ENCODE measurements at regions not wholly inside any gene's neighbourhood (a gene's known extent, or its start where the extent isn't known, plus 50 kb on each side); places are given as distances from the start of the nearest gene placed in this dataset.

- intact Hi-C loops (cut with DNase I), result no loop called here
- H3K27ac ChIP-seq (ENCODE audit: low read depth in 2 of 2, low read length in 2 of 2), result no peak overlapping the region
- no peaks in the 10 kb centered on the region for H3K4me1 ChIP-seq (ENCODE audit: control insufficient read depth in 2 of 3, insufficient read depth in 2 of 3, low read depth in 1 of 3, low read length in 3 of 3)
- FAIRE-seq (no peak), DNase-seq (no peak)
- no peaks in the 10 kb centered on the region for H3K36me3 ChIP-seq (ENCODE audit: control insufficient read depth in 2 of 3, insufficient read depth in 3 of 3, low read length in 3 of 3)
- no peak overlapping the region for H3K4me3 ChIP-seq (ENCODE audit: low read length in 3 of 3)
- H3K9me3 ChIP-seq (ENCODE audit: control insufficient read depth in 2 of 3, insufficient read depth in 1 of 3, low read length in 3 of 3), result no peaks in the 10 kb centered on the region
- no peaks in the 10 kb centered on the region for H3K27me3 ChIP-seq (ENCODE audit: control insufficient read depth, insufficient read depth, low read length)
- TF ChIP-seq, protein P1, sequence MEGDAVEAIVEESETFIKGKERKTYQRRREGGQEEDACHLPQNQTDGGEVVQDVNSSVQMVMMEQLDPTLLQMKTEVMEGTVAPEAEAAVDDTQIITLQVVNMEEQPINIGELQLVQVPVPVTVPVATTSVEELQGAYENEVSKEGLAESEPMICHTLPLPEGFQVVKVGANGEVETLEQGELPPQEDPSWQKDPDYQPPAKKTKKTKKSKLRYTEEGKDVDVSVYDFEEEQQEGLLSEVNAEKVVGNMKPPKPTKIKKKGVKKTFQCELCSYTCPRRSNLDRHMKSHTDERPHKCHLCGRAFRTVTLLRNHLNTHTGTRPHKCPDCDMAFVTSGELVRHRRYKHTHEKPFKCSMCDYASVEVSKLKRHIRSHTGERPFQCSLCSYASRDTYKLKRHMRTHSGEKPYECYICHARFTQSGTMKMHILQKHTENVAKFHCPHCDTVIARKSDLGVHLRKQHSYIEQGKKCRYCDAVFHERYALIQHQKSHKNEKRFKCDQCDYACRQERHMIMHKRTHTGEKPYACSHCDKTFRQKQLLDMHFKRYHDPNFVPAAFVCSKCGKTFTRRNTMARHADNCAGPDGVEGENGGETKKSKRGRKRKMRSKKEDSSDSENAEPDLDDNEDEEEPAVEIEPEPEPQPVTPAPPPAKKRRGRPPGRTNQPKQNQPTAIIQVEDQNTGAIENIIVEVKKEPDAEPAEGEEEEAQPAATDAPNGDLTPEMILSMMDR (IDR thresholded peaks at IDR 0.05; ENCODE audit: borderline replicate concordance, extremely low read depth, insufficient read depth), result no peak
- no peak overlapping the region for H3K9ac ChIP-seq (ENCODE audit: low read length in 3 of 3)
These were observed 440.7 kb downstream of the NFIB start for GRCh38 chr9:13873203-13873602.

- H3K4me3 ChIP-seq (ENCODE audit: low read length in 3 of 3), result no peak overlapping the region
- no peak for FAIRE-seq
- H3K4me1 ChIP-seq (ENCODE audit: control insufficient read depth in 2 of 3, insufficient read depth in 2 of 3, low read depth in 1 of 3, low read length in 3 of 3), result no peaks in the 10 kb centered on the region
- H3K9ac ChIP-seq (ENCODE audit: low read length in 3 of 3), result no peak overlapping the region
- H3K9me3 ChIP-seq (ENCODE audit: control insufficient read depth in 2 of 3, insufficient read depth in 1 of 3, low read length in 3 of 3), result no peaks in the 10 kb centered on the region
- no peak overlapping the region for H3K27ac ChIP-seq (ENCODE audit: low read depth in 2 of 2, low read length in 2 of 2)
- H3K27me3 ChIP-seq (ENCODE audit: control insufficient read depth, insufficient read depth, low read length), result no peaks in the 10 kb centered on the region
- DNase-seq, result no peak
- TF ChIP-seq, protein P1 (IDR thresholded peaks at IDR 0.05; ENCODE audit: borderline replicate concordance, extremely low read depth, insufficient read depth), result no peak
- intact Hi-C loops (cut with DNase I), result no loop called here
- no peaks in the 10 kb centered on the region for H3K36me3 ChIP-seq (ENCODE audit: control insufficient read depth in 2 of 3, insufficient read depth in 3 of 3, low read length in 3 of 3)
These were observed 445.6 kb downstream of the NFIB start for GRCh38 chr9:13868336-13868735.

DNA sequence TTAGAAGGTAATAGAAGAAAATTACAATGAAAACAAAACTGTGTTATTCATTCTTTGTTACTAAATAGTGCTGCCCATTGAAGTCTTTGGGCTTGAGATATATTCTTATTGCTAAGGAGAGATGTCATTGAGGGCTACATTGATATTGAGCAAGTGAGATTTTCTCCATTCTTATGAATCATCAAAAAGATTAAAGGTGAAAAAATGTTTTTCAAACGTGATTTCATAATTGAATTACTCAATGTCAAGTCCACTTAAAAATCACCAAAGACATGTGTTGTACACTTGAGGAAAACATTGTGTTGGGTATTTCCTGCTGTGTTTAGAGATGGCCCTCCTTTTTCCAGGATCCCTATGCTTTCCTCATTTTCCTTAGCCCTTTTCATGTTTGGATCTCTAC, 448.1 kb downstream of the NFIB start:
- TF ChIP-seq, protein P1 (IDR thresholded peaks at IDR 0.05; ENCODE audit: borderline replicate concordance, extremely low read depth, insufficient read depth), result no peak
- Histone ChIP-seq H3K9ac (ENCODE audit: low read length in 3 of 3) (no peak overlapping the region), H3K27me3 (ENCODE audit: control insufficient read depth, insufficient read depth, low read length) (no peaks in the 10 kb centered on the region), H3K9me3 (ENCODE audit: control insufficient read depth in 2 of 3, insufficient read depth in 1 of 3, low read length in 3 of 3) (no peaks in the 10 kb centered on the region), H3K4me1 (ENCODE audit: control insufficient read depth in 2 of 3, insufficient read depth in 2 of 3, low read depth in 1 of 3, low read length in 3 of 3) (no peaks in the 10 kb centered on the region), H3K4me3 (ENCODE audit: low read length in 3 of 3) (no peak overlapping the region), H3K36me3 (ENCODE audit: control insufficient read depth in 2 of 3, insufficient read depth in 3 of 3, low read length in 3 of 3) (no peaks in the 10 kb centered on the region), H3K27ac (ENCODE audit: low read depth in 2 of 2, low read length in 2 of 2) (no peak overlapping the region)
- intact Hi-C loops (cut with DNase I), result no loop called here
- DNase-seq (no peak), FAIRE-seq (no peak)

- Histone ChIP-seq H3K4me1 (ENCODE audit: control insufficient read depth in 2 of 3, insufficient read depth in 2 of 3, low read depth in 1 of 3, low read length in 3 of 3) (no peaks in the 10 kb centered on the region), H3K4me3 (ENCODE audit: low read length in 3 of 3) (no peak overlapping the region), H3K9ac (ENCODE audit: low read length in 3 of 3) (no peak overlapping the region), H3K9me3 (ENCODE audit: control insufficient read depth in 2 of 3, insufficient read depth in 1 of 3, low read length in 3 of 3) (no peaks in the 10 kb centered on the region), H3K36me3 (ENCODE audit: control insufficient read depth in 2 of 3, insufficient read depth in 3 of 3, low read length in 3 of 3) (no peaks in the 10 kb centered on the region), H3K27me3 (ENCODE audit: control insufficient read depth, insufficient read depth, low read length) (no peaks in the 10 kb centered on the region), H3K27ac (ENCODE audit: low read depth in 2 of 2, low read length in 2 of 2) (no peak overlapping the region)
- DNase-seq (peak in 4 of 5 donors; percentile 26 to 86 (median 61)), FAIRE-seq (no peak)
- TF ChIP-seq, protein P1 (IDR thresholded peaks at IDR 0.05; ENCODE audit: borderline replicate concordance, extremely low read depth, insufficient read depth), result no peak
- intact Hi-C loops (cut with DNase I), result no loop called here
These were observed 450.8 kb downstream of the NFIB start for GRCh38 chr9:13863112-13863511.

Measured in kidney (tissue), 13 donors.